Esophagus muscularis mucosa (tissue), 4 donors: ENCODE measurements at regions not wholly inside any gene's neighbourhood (a gene's known extent, or its start where the extent isn't known, plus 50 kb on each side); places are given as distances from the start of the nearest gene placed in this dataset.

Source experiments
- CTCF ChIP-seq, 3 experiments: fragments of 200-600 bp in 2 of 3; fragments of 450-650 bp in 1 of 3; sonication (generic) in 2 of 3; IDR thresholded peaks; one replicate each; pipeline ENCODE4 v1.5.1; 2017 to 2019; ENCODE audit warnings: antibody characterized with exemption in 3 of 3, mild to moderate bottlenecking in 2 of 3, moderate library complexity in 1 of 3
- EP300 ChIP-seq: sonication (generic); formaldehyde crosslinking; IDR thresholded peaks from one replicate; pipeline ENCODE4 v1.6.1; 2017; ENCODE audit warnings: antibody characterized with exemption
- POLR2A ChIP-seq: fragments of 450-650 bp; IDR thresholded peaks from one replicate; pipeline ENCODE4 v1.6.1; 2017; ENCODE audit warnings: antibody characterized with exemption, moderate library complexity, mild to moderate bottlenecking, low read depth
- POLR2AphosphoS5 ChIP-seq, 2 donors: sonication (generic); formaldehyde crosslinking; IDR thresholded peaks; one replicate each; pipeline ENCODE4 v1.6.1; 2017; ENCODE audit warnings: antibody characterized with exemption in 2 of 2

GRCh38 chr3:10676905-10677304 is 139.1 kb upstream of the SLC6A11 start:
- TF ChIP-seq CTCF (IDR thresholded peaks at IDR 0.05) (no peak), POLR2A (no peak), POLR2AphosphoS5 (IDR thresholded peaks at IDR 0.05) (no peak), EP300 (no peak)
